GM13976 (cell line): ENCODE measurements at regions not wholly inside any gene's neighbourhood (a gene's known extent, or its start where the extent isn't known, plus 50 kb on each side); places are given as distances from the start of the nearest gene placed in this dataset.

Experiments used
- DNase-seq: peaks from one replicate; pipeline ENCODE4 v3.0.0; 2012; ENCODE audit warnings: low spot score
- in situ Hi-C: fragments of 300-500 bp; cut with MboI; formaldehyde crosslinking; loops from one replicate; pipeline ENCODE4 v1.12.0; 2022; ENCODE audit warnings: low sequenced_read_pairs, mixed read lengths, inconsistent platforms; ENCODE audit not compliant: unreplicated experiment
- TF ChIP-seq, protein P1 (sequence below): IDR thresholded peaks from 2 replicates; pipeline ENCODE4 v1.5.1; 2012; ENCODE audit warnings: borderline replicate concordance, mild to moderate bottlenecking; ENCODE audit not compliant: insufficient read depth; ENCODE audit errors: extremely low read depth, missing control alignments, control extremely low read depth

DNA sequence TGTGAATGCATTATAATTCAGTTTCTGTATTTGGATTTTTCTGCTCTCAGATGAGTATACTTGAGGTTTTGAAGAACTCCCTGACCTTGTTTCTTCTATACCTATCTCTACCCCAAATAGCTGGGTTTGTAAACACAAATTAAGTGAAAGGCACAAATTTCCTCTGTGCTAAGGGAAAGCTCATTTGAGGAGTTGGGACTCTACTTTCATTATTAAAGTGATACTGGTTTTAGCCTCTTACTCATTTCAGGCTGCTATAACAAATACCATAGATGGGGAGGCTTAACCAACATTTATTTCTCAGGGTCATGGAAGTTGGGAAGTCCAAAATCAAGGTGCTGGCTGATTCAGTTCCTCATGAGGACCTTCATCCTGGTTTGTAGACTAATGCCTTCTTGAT is 97.2 kb upstream of the ANKH start:
- in situ Hi-C loops: no loop called here
- DNase-seq: no peak
- TF ChIP-seq, protein P1, sequence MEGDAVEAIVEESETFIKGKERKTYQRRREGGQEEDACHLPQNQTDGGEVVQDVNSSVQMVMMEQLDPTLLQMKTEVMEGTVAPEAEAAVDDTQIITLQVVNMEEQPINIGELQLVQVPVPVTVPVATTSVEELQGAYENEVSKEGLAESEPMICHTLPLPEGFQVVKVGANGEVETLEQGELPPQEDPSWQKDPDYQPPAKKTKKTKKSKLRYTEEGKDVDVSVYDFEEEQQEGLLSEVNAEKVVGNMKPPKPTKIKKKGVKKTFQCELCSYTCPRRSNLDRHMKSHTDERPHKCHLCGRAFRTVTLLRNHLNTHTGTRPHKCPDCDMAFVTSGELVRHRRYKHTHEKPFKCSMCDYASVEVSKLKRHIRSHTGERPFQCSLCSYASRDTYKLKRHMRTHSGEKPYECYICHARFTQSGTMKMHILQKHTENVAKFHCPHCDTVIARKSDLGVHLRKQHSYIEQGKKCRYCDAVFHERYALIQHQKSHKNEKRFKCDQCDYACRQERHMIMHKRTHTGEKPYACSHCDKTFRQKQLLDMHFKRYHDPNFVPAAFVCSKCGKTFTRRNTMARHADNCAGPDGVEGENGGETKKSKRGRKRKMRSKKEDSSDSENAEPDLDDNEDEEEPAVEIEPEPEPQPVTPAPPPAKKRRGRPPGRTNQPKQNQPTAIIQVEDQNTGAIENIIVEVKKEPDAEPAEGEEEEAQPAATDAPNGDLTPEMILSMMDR: no peak

DNA sequence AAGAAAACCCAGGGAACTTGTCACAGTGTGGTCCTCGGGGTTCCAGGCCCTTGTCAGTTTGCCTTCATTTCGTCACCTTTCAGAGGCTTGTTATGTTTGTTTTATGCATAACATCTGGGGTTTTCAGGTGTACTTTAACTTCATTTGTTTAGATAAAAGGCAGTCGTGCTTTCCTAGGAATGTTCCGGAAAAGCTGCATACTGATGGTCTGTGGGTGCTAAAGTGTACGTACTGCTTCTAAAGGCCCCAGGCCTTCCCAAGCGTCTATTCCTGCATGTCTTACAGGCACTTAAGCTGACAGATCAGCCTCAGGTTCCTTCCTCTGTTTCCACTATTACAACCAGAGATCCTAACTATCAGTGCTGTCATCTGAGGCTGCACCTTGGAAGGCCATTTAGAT is 95.6 kb upstream of the ANKH start:
- TF ChIP-seq, protein P1: no peak
- DNase-seq: no peak
- in situ Hi-C loops: no loop called here

DNA sequence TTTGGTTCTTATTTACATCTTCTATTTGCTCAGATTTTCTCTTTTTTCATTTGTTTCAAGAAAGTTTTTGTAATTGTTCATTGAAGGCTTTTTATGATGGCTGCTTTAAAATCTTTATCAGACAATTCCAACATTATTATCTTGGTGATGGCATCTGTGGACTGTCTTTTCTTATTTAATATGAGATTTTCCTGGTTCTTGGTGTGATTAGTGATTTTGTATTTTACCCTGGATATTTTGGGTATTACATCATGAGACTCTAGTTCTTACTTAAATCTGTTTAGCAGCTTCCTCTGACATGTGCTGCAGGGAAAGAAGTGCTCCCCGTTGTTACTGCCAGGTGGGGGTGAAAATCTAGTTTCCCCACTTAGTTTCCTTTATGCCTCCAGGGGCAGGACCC is 94.2 kb upstream of the ANKH start:
- TF ChIP-seq, protein P1: no peak
- DNase-seq: no peak
- in situ Hi-C loops: no loop called here

DNA sequence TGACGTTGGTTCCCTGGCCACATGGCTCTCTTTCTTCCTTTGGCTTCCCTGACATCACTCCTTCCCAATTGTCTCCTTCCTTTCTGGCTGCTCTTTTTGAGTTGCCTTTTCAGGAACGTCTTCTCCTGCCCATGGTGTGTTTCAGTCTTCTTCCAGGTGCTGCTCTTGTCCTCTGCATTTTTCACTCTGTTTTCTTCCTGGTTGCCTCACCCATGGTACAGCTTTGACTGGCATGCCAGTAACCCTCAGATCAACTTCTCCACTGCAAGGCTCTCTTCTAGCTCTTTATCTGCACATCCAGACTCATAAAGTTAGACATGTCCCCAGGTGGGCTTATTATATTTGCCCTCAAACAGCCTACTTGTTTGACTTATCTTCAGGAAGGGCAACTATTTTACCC is 91.0 kb upstream of the ANKH start:
- no peak for DNase-seq
- in situ Hi-C loops: no loop called here
- TF ChIP-seq, protein P1: no peak

DNA sequence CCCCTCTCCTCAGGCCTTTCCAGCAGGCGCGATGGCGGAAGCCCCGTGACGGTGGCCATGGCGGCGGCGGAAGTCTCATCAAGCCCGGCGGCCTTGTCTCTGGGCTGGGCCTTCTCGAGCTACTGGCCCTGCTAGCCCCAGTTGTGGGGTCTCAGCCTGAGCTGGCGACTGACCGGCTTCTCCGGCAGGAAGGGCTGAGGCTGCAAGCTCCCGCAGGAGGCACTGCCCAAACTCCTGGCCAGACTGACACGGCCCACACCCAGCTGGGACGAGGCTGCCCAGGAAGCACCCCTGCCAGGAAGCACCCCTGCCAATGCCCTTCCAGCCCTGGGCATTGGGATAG is 88.5 kb upstream of the ANKH start:
- TF ChIP-seq, protein P1: no peak
- in situ Hi-C loops: no loop called here
- DNase-seq: no peak

DNA sequence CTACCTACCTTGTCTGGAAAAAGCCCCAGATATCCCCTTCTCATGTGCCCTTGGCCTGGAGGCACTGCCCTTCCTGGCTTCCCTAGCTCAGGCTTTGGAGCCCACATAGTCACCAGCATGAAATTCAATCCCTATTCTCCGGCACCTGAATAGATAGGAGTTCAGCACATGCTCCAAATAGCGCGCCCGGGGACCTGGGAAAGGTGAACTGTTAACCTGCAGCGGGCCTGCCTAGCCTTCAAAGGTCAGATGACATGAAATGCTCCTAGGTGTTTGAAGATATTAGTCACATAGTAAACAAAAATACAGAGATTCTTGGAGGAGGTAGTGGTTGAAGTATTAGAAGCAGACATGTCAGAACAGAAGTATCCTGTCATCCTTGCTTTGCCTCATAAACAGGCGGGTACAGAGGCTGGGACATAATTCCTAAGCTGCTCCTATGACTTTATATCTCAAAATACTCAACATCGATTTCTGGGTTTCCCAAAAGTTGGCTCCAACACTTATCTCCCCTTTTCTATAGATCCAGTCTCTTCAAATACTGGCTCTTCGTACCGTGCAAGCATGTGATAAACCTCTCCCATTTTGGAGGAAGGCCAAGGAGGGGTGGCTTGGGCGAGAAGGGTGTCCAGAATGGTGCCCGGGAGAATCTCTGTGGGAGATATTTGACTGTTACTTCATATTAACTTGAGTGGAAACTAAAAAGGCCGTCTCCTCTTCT is 88.0 kb upstream of the ANKH start:
- DNase-seq: no peak
- in situ Hi-C loops: no loop called here
- TF ChIP-seq, protein P1: no peak
